ENCODE measurements at regions not wholly inside any gene's neighbourhood (a gene's known extent, or its start where the extent isn't known, plus 50 kb on each side); places are given as distances from the start of the nearest gene placed in this dataset.
"Not testable (repeated sequence)": the region's sequence is repeated elsewhere in the genome, so short reads cannot be mapped to it uniquely, and the experiment has no call there.

GRCh38 chr2:192983173-192983572 is 788.4 kb upstream of the TMEFF2 start:
- no peak for DNase-seq

DNA sequence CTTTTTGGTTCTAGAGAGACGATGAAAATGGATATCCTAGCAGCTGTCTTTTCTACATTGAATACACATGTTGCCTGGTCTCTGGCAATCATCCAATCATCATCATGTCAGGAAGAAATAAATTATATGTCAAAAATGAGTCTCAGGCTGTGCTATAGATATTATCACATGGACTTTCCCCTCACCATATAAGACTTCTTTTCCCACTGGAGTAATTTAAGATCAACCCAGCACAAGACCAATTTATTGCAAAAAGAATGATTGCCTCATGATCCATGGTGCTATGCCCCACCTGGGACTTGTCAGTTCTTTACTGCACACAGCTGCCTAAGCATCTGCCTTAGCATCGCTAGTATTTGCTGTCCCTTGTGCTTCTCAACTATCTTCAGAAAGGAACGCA is 783.7 kb upstream of the TMEFF2 start:
- DNase-seq: no peak

DNA sequence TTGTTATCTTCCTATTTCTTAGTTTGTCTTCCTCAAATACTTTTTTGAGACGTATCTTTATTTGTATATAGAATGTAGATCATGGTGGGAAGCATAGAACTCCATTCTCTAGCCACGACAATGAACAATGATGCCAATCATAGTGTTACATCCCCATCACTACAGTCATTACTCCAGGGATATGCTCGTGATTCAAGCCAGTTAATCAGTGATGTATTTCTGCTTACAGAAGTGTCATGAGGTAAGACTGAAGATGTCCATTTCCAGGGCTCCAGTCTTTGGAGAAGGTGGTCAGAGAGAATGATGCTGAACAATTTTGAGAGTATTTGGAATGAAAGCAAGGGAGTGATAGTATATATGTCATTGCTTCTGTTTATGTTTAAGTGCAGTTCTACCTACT is 777.2 kb upstream of the TMEFF2 start:
- no peak for DNase-seq

- DNase-seq: no peak
These were observed 774.3 kb upstream of the TMEFF2 start for GRCh38 chr2:192969055-192969454.

- DNase-seq: no peak
These were observed 766.2 kb upstream of the TMEFF2 start for GRCh38 chr2:192960945-192961344.

DNA sequence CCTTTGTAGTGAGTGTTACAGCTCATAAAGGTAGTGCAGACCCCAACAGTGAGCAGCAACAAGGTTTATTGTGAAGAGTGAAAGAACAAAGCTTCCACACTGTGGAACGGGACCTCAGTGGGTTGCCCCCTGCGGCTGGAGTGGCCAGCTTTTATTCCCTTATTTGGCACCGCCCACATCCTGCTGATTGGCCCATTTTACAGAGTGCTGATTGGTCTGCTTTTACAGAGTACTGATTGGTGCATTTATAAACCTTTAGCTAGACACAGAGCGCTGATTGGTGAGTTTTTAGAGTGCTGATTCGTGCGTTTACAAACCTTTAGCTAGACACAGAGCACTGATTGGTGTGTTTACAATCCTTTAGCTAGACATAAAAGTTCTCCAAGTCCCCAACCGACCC is 763.9 kb upstream of the TMEFF2 start:
- DNase-seq: not testable (repeated sequence)

DNA sequence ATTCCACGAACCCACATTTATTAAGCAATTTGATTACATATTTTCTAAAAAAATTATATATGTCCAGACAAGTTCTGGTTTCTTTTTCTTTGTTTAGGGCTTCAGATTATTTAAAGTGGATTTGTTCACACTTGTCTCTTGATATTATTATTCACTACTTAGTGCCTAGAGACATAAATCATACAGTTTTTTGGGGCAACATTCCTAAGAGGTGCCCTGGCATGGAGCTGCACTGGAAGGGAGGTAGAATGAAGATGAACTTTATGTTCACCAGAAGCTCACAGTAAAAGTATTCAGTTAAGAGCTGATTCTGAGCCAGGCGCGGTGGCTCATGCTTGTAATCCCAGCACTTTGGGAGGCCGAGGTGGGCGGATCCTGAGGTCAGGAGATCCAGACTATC is 762.7 kb upstream of the TMEFF2 start:
- no peak for DNase-seq

GRCh38 chr2:192953116-192953515 is 758.4 kb upstream of the TMEFF2 start:
- no peak for DNase-seq

DNA sequence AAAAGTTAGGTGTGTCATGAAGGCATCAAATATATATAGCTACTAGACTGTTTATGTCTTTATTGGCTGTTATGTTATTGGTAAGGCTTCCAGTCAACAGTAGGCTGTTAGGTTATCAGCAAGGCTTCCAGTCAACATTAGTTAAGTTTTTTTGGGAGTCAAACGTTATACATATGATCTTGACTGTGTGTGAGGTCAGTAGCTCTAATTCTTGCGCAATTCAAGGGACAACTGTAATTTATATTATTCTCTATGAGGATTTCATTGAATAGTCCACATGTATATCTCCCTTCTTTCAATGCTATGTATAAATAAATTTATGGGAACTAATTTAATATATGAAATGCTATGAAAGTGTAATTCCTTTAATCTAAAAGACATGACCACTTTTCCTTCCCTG is 757.5 kb upstream of the TMEFF2 start:
- no peak for DNase-seq

DNA sequence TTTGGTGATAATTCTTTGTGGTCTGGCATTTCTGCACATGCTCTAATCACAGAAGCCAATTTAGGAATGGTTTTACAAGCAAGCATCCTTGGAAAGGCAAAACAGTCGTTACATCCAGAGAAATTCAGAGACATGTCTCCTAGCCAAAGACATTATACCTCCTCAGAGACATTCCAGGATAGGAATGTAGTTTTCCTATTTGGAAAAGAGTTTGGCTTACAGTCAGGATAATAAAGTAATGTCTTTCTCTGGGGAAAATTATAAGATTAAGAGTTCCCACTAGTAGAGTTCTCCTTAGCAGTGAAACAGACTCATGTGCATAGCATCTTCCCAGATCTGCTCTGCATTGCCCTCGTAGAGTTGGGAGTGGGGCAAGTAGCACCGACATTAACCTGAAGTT is 753.6 kb upstream of the TMEFF2 start:
- no peak for DNase-seq

DNA sequence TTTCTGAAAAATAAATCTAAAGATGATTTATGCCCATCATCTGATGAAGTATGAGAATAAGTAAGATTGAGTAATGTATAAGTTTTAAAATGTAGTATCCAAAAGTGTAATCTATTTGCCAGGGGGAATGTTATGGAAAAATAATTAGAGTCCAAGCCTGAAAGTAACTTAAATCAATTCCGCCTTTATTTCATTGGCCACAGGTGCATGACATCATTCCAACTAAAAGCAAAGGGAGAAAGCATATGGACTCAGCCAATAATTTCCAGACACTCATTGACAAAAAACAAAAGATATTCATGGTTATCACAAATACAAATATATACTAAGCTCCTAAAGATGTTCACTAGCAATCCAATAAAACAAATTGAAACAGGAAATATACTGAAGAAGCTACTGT is 752.6 kb upstream of the TMEFF2 start:
- DNase-seq: no peak

DNA sequence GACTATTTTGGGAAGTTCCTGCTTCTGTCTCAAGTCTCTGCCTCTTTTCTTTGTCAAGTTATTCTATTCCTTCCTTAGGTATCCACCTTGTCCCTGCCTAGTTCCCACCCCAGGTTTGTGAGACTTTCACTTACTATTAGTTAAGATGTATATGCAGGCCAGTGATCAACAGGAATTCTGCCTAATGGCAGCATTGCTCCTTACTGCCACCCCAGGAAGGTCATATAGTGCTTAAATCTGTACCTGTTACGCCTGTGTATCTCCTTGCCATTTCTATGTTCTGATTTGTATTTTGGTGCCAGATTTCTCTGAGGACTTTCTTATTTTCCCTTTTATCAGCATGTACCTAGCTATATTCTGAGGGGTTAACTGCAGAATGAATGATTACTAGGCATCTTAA is 746.0 kb upstream of the TMEFF2 start:
- no peak for DNase-seq

DNA sequence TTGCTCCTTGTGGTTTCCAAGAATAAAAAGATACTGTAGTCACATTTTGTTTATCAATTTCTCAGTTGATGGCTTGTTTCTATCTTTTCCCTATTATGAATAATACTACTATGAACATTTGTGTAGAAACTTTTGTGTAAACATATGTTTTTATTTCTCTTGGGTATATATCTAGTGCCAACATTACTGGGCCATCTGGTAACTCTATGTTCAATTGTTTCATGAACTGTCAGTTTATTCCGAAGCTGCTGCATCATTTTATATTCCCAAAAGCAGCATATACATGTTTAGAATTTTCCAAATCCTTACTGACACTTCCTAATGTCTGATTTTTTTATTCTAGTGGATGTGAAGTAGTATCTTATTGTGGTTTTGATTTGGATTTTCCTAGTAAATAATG is 737.6 kb upstream of the TMEFF2 start:
- DNase-seq: no peak

DNA sequence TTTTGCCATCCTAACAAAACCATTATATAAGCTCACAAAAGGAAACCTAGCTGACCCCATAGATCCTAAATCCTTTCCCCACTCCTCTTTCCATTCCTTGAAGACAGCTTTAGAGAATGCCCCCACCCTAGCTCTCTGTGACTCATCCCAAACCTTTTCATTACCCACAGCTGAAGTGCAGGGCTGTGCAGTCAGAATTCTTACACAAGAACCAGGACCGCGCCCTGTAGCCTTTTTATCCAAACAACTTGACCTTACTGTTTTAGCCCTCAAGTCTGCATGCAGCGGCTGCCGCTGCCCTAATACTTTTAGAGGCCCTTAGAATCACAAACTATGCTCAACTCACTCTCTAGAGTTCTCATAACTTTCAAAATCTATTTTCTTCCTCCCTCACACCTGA is 726.9 kb upstream of the TMEFF2 start:
- not testable (repeated sequence) for DNase-seq

DNA sequence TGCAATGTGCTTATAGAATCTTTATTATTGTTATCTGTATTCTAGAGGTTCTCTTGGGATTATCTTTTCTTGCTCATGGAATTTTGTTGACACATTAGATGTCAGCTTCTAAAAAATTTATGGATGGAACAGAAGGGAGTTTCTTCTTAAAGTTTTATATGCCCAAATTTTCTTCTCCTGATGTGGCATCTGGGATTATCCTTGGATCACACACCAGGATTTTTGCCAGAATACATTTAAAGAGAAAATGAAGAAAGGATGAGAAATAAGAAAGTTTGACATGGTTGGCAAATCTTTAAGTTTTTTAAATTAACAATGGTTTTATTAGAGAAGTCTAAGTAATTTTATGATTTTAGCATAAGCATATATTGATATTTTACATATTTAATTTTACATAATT is 706.7 kb upstream of the TMEFF2 start:
- DNase-seq: no peak

- no peak for DNase-seq
These were observed 704.7 kb upstream of the TMEFF2 start for GRCh38 chr2:192899466-192899865.

GRCh38 chr2:192893976-192894375 is 699.2 kb upstream of the TMEFF2 start:
- not testable (repeated sequence) for DNase-seq

DNA sequence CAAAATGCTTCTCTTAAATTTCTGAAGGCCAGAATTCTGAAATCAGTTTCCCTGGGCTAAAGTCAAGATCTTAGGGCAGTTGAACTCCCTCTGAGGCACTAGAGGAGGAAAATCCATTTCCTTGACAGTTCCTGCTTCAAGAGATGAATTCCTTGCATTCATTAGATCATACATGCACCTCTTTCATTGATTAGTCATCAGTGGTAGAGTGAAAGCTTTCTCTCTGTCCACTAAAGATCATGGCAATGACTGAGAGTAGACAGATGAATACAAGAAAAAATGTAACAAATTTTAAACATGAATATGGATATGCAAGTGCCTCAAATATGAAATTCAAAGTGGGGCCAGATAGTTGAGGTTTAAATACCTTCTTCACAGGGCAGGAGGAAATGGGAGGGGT is 693.4 kb upstream of the TMEFF2 start:
- DNase-seq: no peak

DNA sequence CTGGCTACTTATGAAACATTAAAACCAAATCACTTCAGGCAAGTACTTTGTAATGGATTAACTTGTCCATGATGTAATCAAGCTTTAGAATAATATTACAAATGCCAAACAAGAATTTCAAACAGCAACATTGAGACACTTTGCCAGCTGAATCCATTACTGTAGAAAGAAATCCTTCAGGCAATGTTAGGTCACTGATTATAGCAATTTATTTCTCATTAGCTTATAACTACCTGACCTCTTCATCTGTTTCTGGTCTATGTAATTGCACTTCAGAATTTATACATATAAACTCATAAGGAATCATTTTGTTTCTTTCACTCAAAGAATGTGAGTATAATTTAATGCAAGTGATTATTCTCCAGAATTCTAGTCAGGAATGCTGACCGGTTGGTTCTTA is 692.6 kb upstream of the TMEFF2 start:
- no peak for DNase-seq

DNA sequence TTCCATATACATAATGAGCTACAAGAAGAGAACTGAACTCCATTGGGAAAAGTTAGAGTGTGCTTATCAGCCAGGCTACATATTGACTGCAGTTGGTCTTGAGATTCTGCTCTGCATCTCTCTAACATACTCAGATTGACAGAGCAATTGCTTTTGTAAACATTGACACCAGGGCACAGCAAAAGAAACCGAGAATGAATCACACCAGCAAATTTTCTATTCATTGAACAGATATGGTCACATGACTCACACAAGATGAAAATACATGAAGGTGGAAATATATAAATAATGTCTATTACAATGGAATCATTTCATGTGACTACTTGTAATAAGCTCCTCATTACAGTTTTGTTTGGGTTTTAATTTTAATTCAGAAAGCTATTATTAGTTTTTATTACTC is 691.9 kb upstream of the TMEFF2 start:
- DNase-seq: no peak

GRCh38 chr2:192885569-192886160 is 690.9 kb upstream of the TMEFF2 start:
- DNase-seq: no peak

- no peak for DNase-seq
These were observed 682.4 kb upstream of the TMEFF2 start for GRCh38 chr2:192877159-192877558.

GRCh38 chr2:192876698-192877097 is 682.0 kb upstream of the TMEFF2 start:
- DNase-seq: no peak

DNA sequence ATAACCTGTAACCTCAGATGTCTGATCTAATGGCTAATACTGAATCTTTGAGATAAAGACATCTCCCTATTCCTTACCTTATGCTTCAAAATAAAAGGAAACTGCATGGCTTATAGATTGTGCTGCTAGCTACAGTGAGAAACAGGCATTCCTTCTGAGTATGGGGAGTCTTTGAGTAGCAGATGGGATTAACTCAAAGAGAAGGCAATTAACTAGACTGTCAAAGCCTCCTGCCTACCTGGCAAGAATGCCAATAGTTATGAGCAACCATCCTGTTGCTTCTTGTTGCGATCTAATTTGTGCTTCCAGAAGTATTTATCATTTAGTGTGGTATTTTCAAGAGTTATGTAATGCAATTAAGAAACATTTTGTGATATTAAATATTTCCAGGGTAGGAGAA is 660.0 kb upstream of the TMEFF2 start:
- DNase-seq: no peak

DNA sequence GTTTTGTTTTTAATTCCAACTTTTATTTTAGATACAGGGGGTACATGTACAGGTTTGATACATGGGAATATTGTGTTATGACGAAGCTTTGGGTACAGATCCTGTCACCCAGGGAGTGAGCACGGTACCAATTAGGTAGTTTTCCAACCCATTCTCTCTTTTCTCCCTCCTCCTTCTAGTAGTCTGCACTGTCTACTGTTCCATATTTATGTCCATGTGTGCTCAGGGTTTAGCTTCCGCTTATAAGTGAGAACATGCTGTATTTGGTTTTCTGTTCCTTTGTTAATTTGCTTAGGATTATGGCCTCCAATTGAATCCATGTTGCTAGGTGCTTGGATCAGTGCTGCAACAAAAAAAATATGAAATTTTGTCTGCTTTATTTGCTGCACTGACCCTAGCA is 659.3 kb upstream of the TMEFF2 start:
- DNase-seq: no peak

DNA sequence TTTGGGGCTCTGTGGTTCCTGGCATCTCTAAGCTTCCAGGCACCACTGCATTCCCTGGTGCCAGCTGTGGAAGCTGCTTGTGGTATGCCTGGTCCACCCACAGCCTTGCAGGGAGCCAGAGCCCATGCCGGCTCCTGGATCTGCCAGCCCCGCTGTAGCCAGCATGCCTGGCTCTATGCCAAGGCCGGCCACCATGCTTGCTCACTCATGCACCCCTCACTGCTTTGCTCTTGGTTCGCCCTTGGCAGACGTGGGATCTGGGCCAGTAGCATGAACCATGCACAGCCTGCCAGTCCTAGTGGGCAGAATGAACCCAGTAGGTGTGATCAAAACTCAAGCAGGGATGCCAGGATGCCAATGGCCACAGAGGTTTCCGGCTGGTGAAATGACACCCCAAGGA is 634.2 kb upstream of the TMEFF2 start:
- no peak for DNase-seq
